ENCODE measurements at regions not wholly inside any gene's neighbourhood (a gene's known extent, or its start where the extent isn't known, plus 50 kb on each side); places are given as distances from the start of the nearest gene placed in this dataset.
"Not testable (repeated sequence)": the region's sequence is repeated elsewhere in the genome, so short reads cannot be mapped to it uniquely, and the experiment has no call there.

DNA sequence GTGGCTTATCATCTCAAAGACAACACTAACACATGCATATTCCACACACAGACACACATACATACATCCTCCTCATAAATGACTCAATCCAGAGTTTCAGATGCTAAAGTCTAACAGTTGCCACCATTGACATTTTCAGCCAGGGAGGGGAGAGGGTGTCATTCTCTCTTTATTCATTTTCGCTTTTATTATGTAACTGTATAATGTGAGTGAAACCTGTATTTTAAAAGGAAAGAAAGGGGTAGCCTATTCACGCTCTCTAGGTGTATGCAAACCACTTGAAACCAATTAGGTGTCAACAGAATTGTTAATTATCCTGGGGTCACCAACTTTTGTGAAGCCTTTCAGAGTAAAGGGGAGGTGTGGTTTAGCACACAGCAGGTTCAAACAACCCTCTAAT is 1282.9 kb downstream of the ROBO2 start:
- H3K4me3 ChIP-seq (ENCODE audit: low read depth, low read length), result no peak overlapping the region
- no peak for DNase-seq (ENCODE audit: low read depth)
- TF ChIP-seq, protein P1, sequence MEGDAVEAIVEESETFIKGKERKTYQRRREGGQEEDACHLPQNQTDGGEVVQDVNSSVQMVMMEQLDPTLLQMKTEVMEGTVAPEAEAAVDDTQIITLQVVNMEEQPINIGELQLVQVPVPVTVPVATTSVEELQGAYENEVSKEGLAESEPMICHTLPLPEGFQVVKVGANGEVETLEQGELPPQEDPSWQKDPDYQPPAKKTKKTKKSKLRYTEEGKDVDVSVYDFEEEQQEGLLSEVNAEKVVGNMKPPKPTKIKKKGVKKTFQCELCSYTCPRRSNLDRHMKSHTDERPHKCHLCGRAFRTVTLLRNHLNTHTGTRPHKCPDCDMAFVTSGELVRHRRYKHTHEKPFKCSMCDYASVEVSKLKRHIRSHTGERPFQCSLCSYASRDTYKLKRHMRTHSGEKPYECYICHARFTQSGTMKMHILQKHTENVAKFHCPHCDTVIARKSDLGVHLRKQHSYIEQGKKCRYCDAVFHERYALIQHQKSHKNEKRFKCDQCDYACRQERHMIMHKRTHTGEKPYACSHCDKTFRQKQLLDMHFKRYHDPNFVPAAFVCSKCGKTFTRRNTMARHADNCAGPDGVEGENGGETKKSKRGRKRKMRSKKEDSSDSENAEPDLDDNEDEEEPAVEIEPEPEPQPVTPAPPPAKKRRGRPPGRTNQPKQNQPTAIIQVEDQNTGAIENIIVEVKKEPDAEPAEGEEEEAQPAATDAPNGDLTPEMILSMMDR (conservative IDR thresholded peaks at IDR 0.05; ENCODE audit: low read depth, low read length), result no peak

DNA sequence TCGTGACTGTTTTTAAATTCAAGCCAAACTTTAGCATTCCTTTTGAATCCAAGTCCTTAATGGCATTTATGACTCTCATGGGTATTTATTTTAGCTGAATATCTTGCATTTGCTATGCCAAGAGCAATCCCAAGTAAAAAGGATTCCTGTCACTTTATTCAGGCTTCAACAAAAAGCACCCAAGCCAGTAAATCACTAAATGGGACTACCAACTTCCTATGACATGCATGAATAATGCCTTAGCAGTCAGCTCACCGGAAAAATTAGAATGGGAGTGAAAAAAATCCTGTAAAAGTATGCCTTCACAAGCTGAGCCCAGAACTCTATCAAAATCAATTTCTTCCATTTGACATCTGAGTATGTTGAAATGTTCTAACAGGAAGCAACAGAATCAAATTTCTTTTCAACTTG is 1297.9 kb downstream of the ROBO2 start:
- TF ChIP-seq, protein P1 (conservative IDR thresholded peaks at IDR 0.05; ENCODE audit: low read depth, low read length), result no peak
- peak; percentile 13 for DNase-seq (ENCODE audit: low read depth)
- no peak overlapping the region for H3K4me3 ChIP-seq (ENCODE audit: low read depth, low read length)

DNA sequence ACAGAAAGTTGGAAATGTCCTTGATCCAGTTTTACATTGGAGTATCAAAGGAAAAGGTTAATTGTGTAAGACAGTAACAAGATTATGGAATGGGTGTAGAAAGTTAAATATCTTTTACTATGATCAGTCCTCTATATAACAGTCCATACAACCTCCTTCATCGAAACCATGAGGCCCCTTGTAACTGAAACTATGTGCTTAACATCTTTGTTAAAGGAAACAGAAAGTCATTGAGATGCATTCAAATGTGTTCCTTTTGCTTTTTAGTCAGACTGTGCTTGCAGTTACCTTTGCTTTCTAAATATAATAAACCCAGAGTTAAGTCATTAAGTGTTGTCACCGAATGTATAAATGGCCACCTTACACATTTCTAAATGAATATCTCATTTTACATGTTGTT is 1298.5 kb downstream of the ROBO2 start:
- TF ChIP-seq, protein P1 (conservative IDR thresholded peaks at IDR 0.05; ENCODE audit: low read depth, low read length), result no peak
- no peak overlapping the region for H3K4me3 ChIP-seq (ENCODE audit: low read depth, low read length)
- DNase-seq (ENCODE audit: low read depth), result no peak

DNA sequence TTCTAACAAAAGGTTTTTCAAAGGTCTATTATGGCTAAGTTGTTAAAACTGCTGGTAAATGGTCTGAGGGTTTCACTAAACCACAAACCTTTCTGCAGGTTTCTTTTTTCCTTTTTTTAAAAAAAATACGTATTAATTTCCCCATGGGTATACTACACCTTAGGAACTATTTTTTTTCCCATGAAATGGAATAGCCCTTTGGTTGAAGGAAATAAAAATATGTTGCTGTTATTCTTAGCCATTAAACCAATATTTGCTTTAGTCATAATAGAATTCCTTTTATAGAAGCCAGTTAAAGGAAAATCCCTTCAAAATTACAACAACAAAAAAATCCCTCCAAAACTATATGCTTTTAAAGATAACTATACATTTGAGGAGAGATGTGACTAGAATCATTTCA is 1303.3 kb downstream of the ROBO2 start:
- DNase-seq (ENCODE audit: low read depth), result no peak
- no peak overlapping the region for H3K4me3 ChIP-seq (ENCODE audit: low read depth, low read length)
- TF ChIP-seq, protein P1 (conservative IDR thresholded peaks at IDR 0.05; ENCODE audit: low read depth, low read length), result no peak

DNA sequence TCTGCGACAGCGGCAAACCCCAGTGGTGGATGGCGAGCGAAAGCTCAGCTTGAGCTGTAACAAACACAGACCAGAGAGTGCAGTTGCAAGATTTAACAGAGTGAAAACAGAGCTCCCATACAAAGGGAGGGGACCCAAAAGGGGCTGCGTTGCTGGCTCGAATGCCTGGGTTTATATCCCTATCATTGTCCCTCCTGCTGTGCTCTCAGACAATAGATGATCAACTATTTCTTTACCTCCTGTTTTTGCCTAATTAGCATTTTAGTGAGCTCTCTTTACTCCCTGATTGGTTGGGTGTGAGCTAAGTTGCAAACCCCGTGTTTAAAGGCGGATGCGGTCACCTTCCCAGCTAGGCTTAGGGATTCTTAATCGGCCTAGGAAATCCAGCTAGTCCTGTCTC is 1304.4 kb downstream of the ROBO2 start:
- not testable (repeated sequence) for DNase-seq (ENCODE audit: low read depth); H3K4me3 ChIP-seq (ENCODE audit: low read depth, low read length)

DNA sequence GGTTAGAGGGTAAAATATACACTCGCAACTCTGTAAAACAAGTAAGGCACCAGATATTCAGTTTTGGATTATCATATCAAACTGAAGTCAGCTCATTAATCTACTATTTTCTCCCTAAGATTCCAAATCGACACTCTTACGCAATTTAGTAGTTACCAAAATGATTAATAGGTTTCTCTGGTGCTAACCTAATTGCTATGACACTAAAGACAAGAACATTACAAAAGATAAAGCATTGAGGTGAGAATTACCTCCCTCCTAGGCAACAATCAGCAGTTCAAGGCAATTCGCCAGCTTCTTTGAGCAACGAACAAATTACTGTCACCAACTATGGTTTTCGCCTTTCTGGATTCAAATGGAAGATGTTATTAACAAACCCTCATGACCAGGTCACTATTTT is 1305.0 kb downstream of the ROBO2 start:
- H3K4me3 ChIP-seq (ENCODE audit: low read depth, low read length), result no peak overlapping the region
- TF ChIP-seq, protein P1 (conservative IDR thresholded peaks at IDR 0.05; ENCODE audit: low read depth, low read length), result no peak
- DNase-seq (ENCODE audit: low read depth), result no peak

DNA sequence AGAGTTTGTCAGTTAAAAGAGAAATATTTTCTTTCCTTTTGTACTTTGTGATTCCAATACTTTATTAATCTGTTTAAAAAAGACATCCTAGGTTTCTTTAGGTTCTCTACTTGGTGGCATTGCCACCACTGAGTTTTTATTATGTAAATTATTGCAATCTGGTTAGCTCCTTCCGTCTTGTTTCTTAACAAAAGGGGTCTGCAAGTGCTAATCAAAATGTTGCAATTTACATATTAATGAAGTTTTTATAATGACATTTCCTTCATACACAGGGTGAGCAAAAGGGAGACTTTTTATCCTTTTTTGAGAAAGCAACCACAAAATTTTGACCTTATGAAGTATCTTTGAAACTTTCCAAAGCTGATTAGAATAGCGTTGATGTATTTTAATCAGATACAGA is 1307.3 kb downstream of the ROBO2 start:
- TF ChIP-seq, protein P1 (conservative IDR thresholded peaks at IDR 0.05; ENCODE audit: low read depth, low read length), result no peak
- DNase-seq (ENCODE audit: low read depth), result no peak
- no peak overlapping the region for H3K4me3 ChIP-seq (ENCODE audit: low read depth, low read length)

DNA sequence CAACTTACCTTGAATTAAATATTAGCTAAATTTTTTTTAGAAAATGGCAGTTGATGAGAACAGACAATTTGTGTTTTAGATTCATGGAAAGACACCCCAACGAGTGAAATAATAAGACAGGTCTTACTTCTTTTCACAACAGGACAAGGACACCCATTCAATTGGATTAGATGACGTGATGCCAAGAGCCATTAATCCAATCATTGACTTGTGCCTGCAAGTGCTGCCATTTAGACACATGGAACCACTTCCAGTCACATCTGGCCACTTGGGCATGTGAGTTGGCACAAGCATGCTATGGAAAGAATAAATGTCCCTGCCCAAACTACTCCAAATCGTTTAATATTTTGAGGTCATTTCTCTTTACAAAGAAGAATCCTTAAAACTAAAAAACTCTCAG is 1308.8 kb downstream of the ROBO2 start:
- DNase-seq (ENCODE audit: low read depth), result no peak
- TF ChIP-seq, protein P1 (conservative IDR thresholded peaks at IDR 0.05; ENCODE audit: low read depth, low read length), result no peak
- no peak overlapping the region for H3K4me3 ChIP-seq (ENCODE audit: low read depth, low read length)

Data from choroid plexus epithelial cell (primary cell).